ENCODE measurements at regions not wholly inside any gene's neighbourhood (a gene's known extent, or its start where the extent isn't known, plus 50 kb on each side); places are given as distances from the start of the nearest gene placed in this dataset.

- TF ChIP-seq ZFP30 (CRISPR knock-in tag; IDR thresholded peaks at IDR 0.05), result no peak
- no peak for TF ChIP-seq ZNF70 (CRISPR knock-in tag; IDR thresholded peaks at IDR 0.05)
These were observed 752.8 kb upstream of the RGS18 start for GRCh38 chr1:191405417-191405816.

Data from SK-N-SH treated with all-trans-retinoic acid at 6 μM for 48 hours (cell line).